ENCODE measurements at regions not wholly inside any gene's neighbourhood (a gene's known extent, or its start where the extent isn't known, plus 50 kb on each side); places are given as distances from the start of the nearest gene placed in this dataset.
"Not testable (repeated sequence)": the region's sequence is repeated elsewhere in the genome, so short reads cannot be mapped to it uniquely, and the experiment has no call there.

DNA sequence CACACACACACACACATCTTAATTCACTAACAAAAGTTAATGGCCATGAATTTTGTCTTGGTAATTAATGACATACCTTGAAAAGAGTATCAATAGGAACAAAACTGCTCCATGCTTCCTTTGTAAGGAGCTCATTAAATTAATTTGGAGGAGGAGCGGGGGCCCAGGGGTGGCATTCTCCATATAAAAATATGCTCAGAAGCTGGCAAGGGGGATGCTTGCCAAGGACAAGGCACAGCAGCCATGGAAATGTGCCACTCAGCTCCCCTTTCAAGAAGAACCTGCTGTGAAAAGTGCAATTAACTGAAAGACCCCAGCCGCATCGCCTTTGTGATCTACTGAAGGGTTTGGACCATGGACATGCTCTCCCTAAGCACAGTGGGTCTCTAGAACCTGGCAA, 385.9 kb upstream of the API5 start:
- intact Hi-C loops (cut with micrococcal nuclease): no loop called here
- no peak overlapping the region for H3K4me3 Mint-ChIP-seq (ENCODE audit: low read depth)
- peaks cover 33% of the 10 kb centered on the region for H3K9me3 Mint-ChIP-seq
- H3K27ac Mint-ChIP-seq: no peak overlapping the region
- H3K27me3 Mint-ChIP-seq (ENCODE audit: low read depth): no peaks in the 10 kb centered on the region
- H3K36me3 Mint-ChIP-seq (ENCODE audit: low read depth): no peaks in the 10 kb centered on the region
- H3K4me1 Mint-ChIP-seq (ENCODE audit: low read depth): no peaks in the 10 kb centered on the region
- DNase-seq (ENCODE audit: low spot score): no peak

DNA sequence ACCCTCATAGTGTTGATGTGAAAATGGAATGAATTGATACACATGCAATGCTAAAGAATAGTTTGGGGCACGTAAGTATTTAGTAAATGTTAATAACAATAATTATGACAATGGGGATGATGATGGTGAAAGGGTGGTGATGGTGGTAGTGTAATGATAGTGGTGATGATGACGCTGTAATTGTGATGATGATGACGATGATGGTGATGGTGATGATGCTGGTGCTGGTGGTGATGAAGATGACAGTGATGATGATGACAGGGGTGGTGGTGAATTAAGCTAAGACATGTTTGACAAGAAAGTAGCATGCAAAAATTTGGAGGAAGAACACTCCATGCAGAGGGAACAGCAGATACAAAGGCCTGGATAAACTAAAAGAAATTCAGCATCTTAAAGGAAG, 364.4 kb upstream of the API5 start:
- intact Hi-C loops (cut with micrococcal nuclease): no loop called here
- H3K27ac Mint-ChIP-seq: no peak overlapping the region
- H3K4me3 Mint-ChIP-seq (ENCODE audit: low read depth): no peak overlapping the region
- no peak for DNase-seq (ENCODE audit: low spot score)
- no peaks in the 10 kb centered on the region for H3K36me3 Mint-ChIP-seq (ENCODE audit: low read depth)
- H3K9me3 Mint-ChIP-seq: peaks cover 9% of the 10 kb centered on the region
- no peaks in the 10 kb centered on the region for H3K4me1 Mint-ChIP-seq (ENCODE audit: low read depth)
- H3K27me3 Mint-ChIP-seq (ENCODE audit: low read depth): no peaks in the 10 kb centered on the region

DNA sequence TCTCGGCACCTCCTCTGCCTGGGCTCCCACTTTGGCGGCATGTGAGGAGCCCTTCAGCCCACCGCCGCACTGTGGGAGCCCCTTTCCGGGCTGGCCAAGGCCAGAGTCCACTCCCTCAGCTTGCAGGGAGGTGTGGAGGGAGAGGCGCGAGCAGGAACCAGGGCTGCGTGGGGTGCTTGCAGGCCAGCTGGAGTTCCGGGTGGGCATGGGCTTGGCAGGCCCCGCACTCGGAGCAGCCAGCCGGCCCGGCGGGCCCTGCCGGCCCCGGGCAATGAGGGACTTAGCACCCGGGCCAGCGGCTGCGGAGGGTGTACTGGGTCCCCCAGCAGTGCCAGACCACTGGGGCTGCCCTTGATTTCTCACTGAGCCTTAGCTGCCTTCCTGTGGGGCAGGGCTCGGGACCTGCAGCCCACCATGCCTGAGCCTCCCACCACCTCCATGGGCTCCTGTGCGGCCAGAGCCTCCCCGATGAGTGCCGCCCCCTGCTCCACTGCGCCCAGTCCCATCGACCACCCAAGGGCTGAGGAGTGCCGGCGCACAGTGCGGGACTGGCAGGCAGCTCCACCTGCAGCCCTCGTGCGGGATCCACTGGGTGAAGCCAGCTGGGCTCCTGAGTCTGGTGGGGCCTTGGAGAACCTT, 361.9 kb upstream of the API5 start:
- H3K4me1 Mint-ChIP-seq (ENCODE audit: low read depth); intact Hi-C loops (cut with micrococcal nuclease); H3K27me3 Mint-ChIP-seq (ENCODE audit: low read depth); H3K27ac Mint-ChIP-seq; H3K36me3 Mint-ChIP-seq (ENCODE audit: low read depth); H3K9me3 Mint-ChIP-seq; DNase-seq (ENCODE audit: low spot score); H3K4me3 Mint-ChIP-seq (ENCODE audit: low read depth): not testable (repeated sequence)

DNA sequence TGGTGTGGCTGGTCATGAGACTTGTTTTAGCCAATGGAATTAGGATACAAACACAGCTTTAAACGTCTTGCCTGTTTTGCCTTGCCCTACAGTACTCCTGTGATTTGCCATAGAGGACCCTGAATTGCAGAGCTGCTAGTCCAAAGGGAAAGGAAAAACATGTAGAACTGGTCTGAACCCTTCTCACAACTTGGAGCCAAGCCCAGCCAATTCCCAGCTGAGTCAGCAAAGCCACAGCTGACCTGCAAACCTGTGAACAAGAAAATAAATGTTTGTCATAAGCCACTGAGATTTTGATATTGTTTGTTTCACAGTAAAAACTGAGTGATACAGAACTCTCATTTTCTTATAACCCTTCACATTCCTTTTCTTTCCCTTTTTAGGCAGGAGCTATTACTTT, 360.5 kb upstream of the API5 start:
- Mint-ChIP-seq H3K9me3 (peaks cover 9% of the 10 kb centered on the region), H3K27ac (no peak overlapping the region), H3K4me3 (ENCODE audit: low read depth) (no peak overlapping the region), H3K36me3 (ENCODE audit: low read depth) (no peaks in the 10 kb centered on the region), H3K4me1 (ENCODE audit: low read depth) (no peaks in the 10 kb centered on the region), H3K27me3 (ENCODE audit: low read depth) (no peaks in the 10 kb centered on the region)
- no peak for DNase-seq (ENCODE audit: low spot score)
- intact Hi-C loops (cut with micrococcal nuclease): no loop called here

DNA sequence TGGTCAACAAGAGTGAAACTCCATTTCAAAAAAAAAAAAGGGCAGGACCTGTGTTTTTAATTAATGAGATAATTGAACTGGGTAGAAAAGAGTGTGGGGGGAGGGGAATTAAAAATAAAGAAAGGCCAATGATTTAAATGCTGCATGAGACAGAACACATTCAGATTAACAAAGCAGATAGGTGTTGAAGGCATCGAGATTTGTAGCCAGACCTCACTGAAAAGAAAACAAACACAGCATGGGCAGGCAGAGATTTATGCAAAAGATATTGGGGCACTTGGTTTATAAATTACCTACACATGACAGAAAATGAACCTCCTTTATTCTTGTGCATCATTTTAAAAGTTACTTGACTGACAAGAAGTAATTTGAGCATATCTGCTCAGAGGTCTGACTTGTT, 354.0 kb upstream of the API5 start:
- intact Hi-C loops (cut with micrococcal nuclease): no loop called here
- DNase-seq (ENCODE audit: low spot score): no peak
- peaks cover 13% of the 10 kb centered on the region for H3K9me3 Mint-ChIP-seq
- no peak overlapping the region for H3K27ac Mint-ChIP-seq
- no peaks in the 10 kb centered on the region for H3K27me3 Mint-ChIP-seq (ENCODE audit: low read depth)
- no peaks in the 10 kb centered on the region for H3K4me1 Mint-ChIP-seq (ENCODE audit: low read depth)
- H3K4me3 Mint-ChIP-seq (ENCODE audit: low read depth): no peak overlapping the region
- H3K36me3 Mint-ChIP-seq (ENCODE audit: low read depth): no peaks in the 10 kb centered on the region

DNA sequence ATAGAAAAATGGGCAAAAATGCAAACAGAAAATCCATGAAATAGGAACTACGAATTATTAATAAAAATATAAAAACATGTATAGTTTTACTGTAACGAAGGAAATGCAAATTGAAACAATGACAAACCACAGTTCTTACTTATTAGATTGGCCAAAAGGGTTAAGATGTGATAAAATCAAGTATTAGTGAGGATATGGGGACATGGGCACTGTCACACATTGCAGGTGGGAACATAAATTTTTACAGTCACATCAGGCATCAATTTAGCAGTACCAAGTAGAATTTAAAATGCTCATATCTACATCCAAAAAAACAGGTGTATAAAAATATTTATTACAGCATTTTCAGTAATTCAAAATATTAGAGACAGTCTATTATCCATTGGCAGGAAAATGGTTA, 353.2 kb upstream of the API5 start:
- no peak overlapping the region for H3K4me3 Mint-ChIP-seq (ENCODE audit: low read depth)
- no peaks in the 10 kb centered on the region for H3K27me3 Mint-ChIP-seq (ENCODE audit: low read depth)
- no peak overlapping the region for H3K27ac Mint-ChIP-seq
- H3K9me3 Mint-ChIP-seq: peaks cover 17% of the 10 kb centered on the region
- DNase-seq (ENCODE audit: low spot score): no peak
- H3K36me3 Mint-ChIP-seq (ENCODE audit: low read depth): no peaks in the 10 kb centered on the region
- H3K4me1 Mint-ChIP-seq (ENCODE audit: low read depth): no peaks in the 10 kb centered on the region
- intact Hi-C loops (cut with micrococcal nuclease): no loop called here

DNA sequence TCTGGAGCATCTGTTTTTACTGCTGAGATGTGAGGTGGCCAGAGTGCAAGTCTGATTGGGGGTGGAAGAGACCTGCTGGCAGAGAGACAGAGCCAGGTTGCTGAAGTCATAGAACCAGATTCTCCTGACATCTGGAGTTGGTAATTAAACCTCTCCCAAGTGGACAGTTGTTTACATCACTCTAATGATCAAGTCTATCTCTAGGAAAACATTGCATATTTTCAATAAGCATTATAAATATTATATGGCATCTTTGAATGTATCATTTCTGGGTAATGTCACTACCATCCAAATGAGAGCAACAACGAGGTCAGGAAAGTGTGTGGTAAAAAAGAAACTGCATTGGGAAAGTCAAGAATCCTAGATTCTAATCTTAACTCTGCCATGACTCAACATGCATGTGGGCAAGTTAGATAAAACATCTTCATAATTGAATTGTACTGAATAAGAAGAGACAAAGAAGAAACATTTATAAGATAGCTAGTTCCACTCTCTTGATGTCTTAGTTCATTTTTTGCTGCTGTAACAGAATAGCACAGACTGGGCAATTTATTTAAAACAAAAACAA, 351.2 kb upstream of the API5 start:
- no peak for DNase-seq (ENCODE audit: low spot score)
- Mint-ChIP-seq H3K9me3 (peaks cover 19% of the 10 kb centered on the region), H3K4me1 (ENCODE audit: low read depth) (no peaks in the 10 kb centered on the region), H3K27me3 (ENCODE audit: low read depth) (no peaks in the 10 kb centered on the region), H3K27ac (no peak overlapping the region), H3K4me3 (ENCODE audit: low read depth) (no peak overlapping the region), H3K36me3 (ENCODE audit: low read depth) (no peaks in the 10 kb centered on the region)
- intact Hi-C loops (cut with micrococcal nuclease): no loop called here

DNA sequence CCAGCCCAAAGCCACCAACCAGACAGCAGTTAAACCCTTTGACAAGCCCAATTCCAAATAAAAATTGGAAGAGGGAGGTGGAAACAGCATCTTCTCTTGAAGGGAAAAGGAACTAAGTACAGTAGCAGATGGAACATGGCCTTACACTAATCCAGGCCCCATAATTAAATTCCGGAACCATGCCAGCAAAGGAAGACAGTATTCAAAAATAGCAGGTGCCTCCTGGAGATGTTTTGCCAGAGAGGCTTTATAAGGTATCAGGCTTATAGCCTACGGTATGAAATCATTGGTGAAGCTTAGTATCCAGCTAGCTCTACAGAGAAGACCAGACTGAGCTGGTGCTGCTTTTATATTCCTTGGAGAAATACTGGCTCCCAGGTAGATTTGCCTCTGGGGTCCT, 344.1 kb upstream of the API5 start:
- H3K36me3 Mint-ChIP-seq (ENCODE audit: low read depth): no peaks in the 10 kb centered on the region
- peaks cover 10% of the 10 kb centered on the region for H3K9me3 Mint-ChIP-seq
- no peaks in the 10 kb centered on the region for H3K27me3 Mint-ChIP-seq (ENCODE audit: low read depth)
- no peak overlapping the region for H3K27ac Mint-ChIP-seq
- intact Hi-C loops (cut with micrococcal nuclease): no loop called here
- DNase-seq (ENCODE audit: low spot score): no peak
- no peaks in the 10 kb centered on the region for H3K4me1 Mint-ChIP-seq (ENCODE audit: low read depth)
- H3K4me3 Mint-ChIP-seq (ENCODE audit: low read depth): no peak overlapping the region

DNA sequence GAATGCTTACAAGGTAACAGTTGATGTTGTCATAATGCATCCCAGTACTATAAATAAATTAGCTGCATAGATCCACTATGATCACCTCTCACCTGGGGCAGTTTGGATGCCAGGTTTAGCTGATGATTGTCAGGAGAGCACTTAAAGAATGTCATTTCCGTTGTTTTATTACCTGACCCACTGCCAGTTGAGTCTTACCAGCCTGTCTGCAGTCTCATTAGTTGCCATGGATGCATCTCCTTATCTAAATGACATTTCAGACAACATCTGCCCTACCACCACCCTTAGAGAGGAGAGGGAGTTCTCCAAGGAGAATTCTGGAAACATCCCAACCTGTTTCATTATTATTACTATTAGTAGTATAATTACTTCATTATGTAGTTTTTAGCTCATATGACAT, 339.1 kb upstream of the API5 start:
- peaks cover 3% of the 10 kb centered on the region for H3K9me3 Mint-ChIP-seq
- DNase-seq (ENCODE audit: low spot score): no peak
- no peak overlapping the region for H3K27ac Mint-ChIP-seq
- H3K27me3 Mint-ChIP-seq (ENCODE audit: low read depth): no peaks in the 10 kb centered on the region
- intact Hi-C loops (cut with micrococcal nuclease): no loop called here
- H3K4me1 Mint-ChIP-seq (ENCODE audit: low read depth): no peaks in the 10 kb centered on the region
- H3K36me3 Mint-ChIP-seq (ENCODE audit: low read depth): no peaks in the 10 kb centered on the region
- no peak overlapping the region for H3K4me3 Mint-ChIP-seq (ENCODE audit: low read depth)

DNA sequence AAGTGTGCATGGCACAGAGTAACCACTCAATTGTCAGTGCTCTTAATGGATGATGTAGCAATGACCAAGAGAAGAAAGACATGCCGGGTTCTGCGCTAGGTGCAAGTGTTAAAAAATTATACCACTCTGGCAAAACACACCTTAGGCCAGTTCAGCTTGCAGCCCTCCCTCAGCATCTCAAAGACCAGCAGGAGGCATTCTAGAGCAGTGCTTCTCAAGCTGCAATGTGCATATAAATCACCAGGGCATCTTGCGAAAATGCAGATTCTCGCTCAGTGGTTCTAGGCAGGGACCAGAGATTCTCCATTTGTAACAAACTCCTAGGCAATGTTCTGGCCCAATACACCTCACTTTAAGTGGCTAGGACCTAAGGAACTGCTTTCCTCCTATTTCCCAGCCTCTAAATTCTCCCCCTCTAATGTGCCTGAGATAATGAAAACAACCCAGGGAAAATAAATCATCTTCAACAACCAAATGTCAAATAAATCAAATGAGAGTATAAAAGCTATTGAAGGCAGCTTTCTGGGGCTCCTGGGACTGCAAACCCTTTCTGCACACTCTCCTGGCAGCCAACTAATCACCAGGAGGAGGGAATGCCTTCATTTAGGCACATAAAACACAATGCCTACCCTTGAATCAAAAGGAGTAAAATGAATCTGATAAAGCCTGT, 337.2 kb upstream of the API5 start:
- Mint-ChIP-seq H3K4me3 (ENCODE audit: low read depth) (no peak overlapping the region), H3K9me3 (peaks cover 3% of the 10 kb centered on the region), H3K4me1 (ENCODE audit: low read depth) (no peaks in the 10 kb centered on the region), H3K36me3 (ENCODE audit: low read depth) (no peaks in the 10 kb centered on the region), H3K27ac (no peak overlapping the region), H3K27me3 (ENCODE audit: low read depth) (no peaks in the 10 kb centered on the region)
- intact Hi-C loops (cut with micrococcal nuclease): no loop called here
- no peak for DNase-seq (ENCODE audit: low spot score)

DNA sequence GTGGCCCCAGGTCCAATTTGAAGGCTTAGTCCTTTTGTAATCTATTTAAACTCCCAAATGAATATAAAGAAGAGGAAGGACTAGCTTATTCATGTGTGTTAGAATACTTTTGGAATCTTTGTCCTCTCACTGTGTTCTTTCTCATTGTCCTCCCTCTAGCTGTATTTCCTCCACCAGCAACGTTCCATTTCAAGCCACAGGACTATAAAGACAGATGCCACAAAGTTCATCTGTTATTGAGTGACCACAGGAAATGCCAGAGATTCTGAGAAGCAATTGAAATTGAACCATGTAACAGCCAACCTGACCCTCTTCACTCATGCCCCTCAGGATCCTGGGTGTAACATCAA, 336.6 kb upstream of the API5 start:
- Mint-ChIP-seq H3K27ac (no peak overlapping the region), H3K9me3 (peaks cover 3% of the 10 kb centered on the region), H3K27me3 (ENCODE audit: low read depth) (no peaks in the 10 kb centered on the region), H3K4me3 (ENCODE audit: low read depth) (no peak overlapping the region), H3K36me3 (ENCODE audit: low read depth) (no peaks in the 10 kb centered on the region), H3K4me1 (ENCODE audit: low read depth) (no peaks in the 10 kb centered on the region)
- DNase-seq (ENCODE audit: low spot score): no peak
- intact Hi-C loops (cut with micrococcal nuclease): no loop called here

DNA sequence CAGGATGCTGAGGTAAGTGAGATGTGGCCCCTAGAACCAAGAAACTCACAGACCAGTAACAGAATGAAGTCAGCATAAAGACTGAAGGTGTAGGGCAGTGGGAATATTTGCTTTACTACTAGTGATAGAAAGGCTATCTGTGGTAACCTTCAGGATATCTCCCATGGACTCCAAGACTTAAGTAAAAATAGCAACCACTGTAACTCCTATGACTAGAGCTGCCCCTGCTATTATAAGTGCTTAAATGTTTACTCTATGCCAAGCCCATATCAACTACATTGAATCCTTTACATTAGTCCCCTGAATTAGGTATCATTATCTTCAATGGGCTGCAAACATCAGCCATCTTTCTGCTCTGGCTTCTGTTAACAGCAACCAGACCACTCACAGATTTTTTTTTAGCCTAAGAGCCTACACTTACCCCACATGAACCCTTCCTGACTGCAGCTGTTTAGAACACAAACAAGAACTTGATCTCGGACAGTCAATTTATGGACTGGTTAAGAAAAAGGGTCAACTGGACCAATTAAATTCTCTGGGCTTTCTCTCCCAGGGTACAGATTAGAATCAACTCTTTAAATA, 335.1 kb upstream of the API5 start:
- no peak for DNase-seq (ENCODE audit: low spot score)
- Mint-ChIP-seq H3K9me3 (peaks cover 6% of the 10 kb centered on the region), H3K27me3 (ENCODE audit: low read depth) (no peaks in the 10 kb centered on the region), H3K27ac (no peak overlapping the region), H3K4me1 (ENCODE audit: low read depth) (no peaks in the 10 kb centered on the region), H3K4me3 (ENCODE audit: low read depth) (no peak overlapping the region), H3K36me3 (ENCODE audit: low read depth) (no peaks in the 10 kb centered on the region)
- intact Hi-C loops (cut with micrococcal nuclease): no loop called here

DNA sequence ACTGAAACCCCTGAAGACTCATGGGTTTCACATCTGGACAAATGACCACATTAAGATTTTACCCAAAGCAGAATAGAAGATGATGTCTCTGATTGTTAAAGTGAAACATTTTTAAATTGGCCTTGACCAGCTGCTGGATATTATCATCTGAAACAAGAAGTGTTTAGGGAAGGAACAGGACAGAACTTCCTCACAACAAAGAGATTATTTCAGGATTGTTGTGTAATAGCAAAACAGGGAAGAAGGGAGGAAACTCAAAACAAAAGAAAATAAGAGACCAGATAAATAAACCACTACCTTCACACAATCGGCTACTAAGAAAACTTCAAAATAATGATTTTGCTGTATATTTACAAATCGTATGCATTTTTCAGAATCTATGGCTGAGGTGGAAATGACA, 319.2 kb upstream of the API5 start:
- no peak overlapping the region for H3K4me3 Mint-ChIP-seq (ENCODE audit: low read depth)
- intact Hi-C loops (cut with micrococcal nuclease): no loop called here
- no peak for DNase-seq (ENCODE audit: low spot score)
- no peaks in the 10 kb centered on the region for H3K4me1 Mint-ChIP-seq (ENCODE audit: low read depth)
- no peaks in the 10 kb centered on the region for H3K27me3 Mint-ChIP-seq (ENCODE audit: low read depth)
- no peak overlapping the region for H3K27ac Mint-ChIP-seq
- H3K36me3 Mint-ChIP-seq (ENCODE audit: low read depth): no peaks in the 10 kb centered on the region
- peaks cover 6% of the 10 kb centered on the region for H3K9me3 Mint-ChIP-seq

Measured in activated T-helper 2 cell treated with anti-CD3 and anti-CD28 coated beads, Interferon-gamma antibody, Interleukin-2, Interleukin-4, amounts not matched to agents 10 μg/mL and 5 μg/mL and 100 μg/mL, durations not matched to agents 14 hours and 24 hours and 36 hours (primary cell).